SK-N-SH (cell line): ENCODE measurements at regions not wholly inside any gene's neighbourhood (a gene's known extent, or its start where the extent isn't known, plus 50 kb on each side); places are given as distances from the start of the nearest gene placed in this dataset.

Experiments used
- CTCF ChIA-PET: fragments of 300-600, 350-600 bp; formaldehyde crosslinking; extraction: SDS; loops from one replicate; lab custom pipeline; 2021; lab: Yijun Ruan, JAX
- POLR2A ChIA-PET: fragments of 350-600 bp; sonication (Branson Sonifier 250); formaldehyde crosslinking; extraction: SDS; loops from one replicate; lab custom pipeline; 2020; ENCODE audit warnings: antibody characterized with exemption, inconsistent platforms; lab: Yijun Ruan, JAX
- DNase-seq: peaks from one replicate; pipeline ENCODE4 v3.0.0; 2012
- H2AFZ ChIP-seq: fragments of 200-600 bp; sonication (generic); 2 replicates; pipeline ENCODE4 v1.8.1; 2016; ENCODE audit warnings: antibody characterized with exemption, mild to moderate bottlenecking, low read depth
- H3F3A ChIP-seq: fragments of 200-600 bp; sonication (generic); replicated peaks from 2 replicates; pipeline ENCODE3; 2016; ENCODE audit warnings: antibody characterized with exemption, mild to moderate bottlenecking; ENCODE audit not compliant: insufficient read depth
- H3K27ac ChIP-seq, 2 experiments: fragments of 200-500 bp in 1 of 2; fragments of 200-600 bp in 1 of 2; sonication (Bioruptor generic) in 1 of 2; sonication (generic), shearing (Covaris generic) in 1 of 2; 2 replicates each; pipeline versions ENCODE4 v1.5.1 to v1.6.1; 2014 to 2016; ENCODE audit warnings: low read depth in 2 of 2, inconsistent platforms in 1 of 2, low read length in 1 of 2, mild to moderate bottlenecking in 1 of 2, mixed read lengths in 1 of 2
- H3K27me3 ChIP-seq: fragments of 200-600 bp; sonication (generic), shearing (Covaris generic); 2 replicates; pipeline ENCODE4 v1.6.1; 2016; ENCODE audit warnings: mixed run types; ENCODE audit not compliant: insufficient read depth
- H3K36me3 ChIP-seq, 2 experiments: fragments of 200-500 bp in 1 of 2; fragments of 200-600 bp in 1 of 2; sonication (Bioruptor generic) in 1 of 2; sonication (generic) in 1 of 2; replicated peaks in 1 of 2; 2 replicates each; pipeline versions ENCODE3 to v1.5.1; 2014 to 2016; ENCODE audit warnings: low read length in 1 of 2, mild to moderate bottlenecking in 1 of 2; ENCODE audit not compliant: insufficient read depth in 2 of 2, control insufficient read depth in 1 of 2
- H3K4me1 ChIP-seq, 2 experiments: fragments of 200-500 bp in 1 of 2; fragments of 200-600 bp in 1 of 2; sonication (Bioruptor generic) in 1 of 2; sonication (generic), shearing (Covaris generic) in 1 of 2; 2 replicates each; pipeline versions ENCODE4 v1.5.1 to v1.6.1; 2014 to 2016; ENCODE audit warnings: low read depth in 1 of 2, low read length in 1 of 2, mixed run types in 1 of 2; ENCODE audit not compliant: insufficient read depth in 2 of 2, control insufficient read depth in 1 of 2
- H3K4me2 ChIP-seq: fragments of 200-600 bp; sonication (generic), shearing (Covaris generic); 2 replicates; pipeline ENCODE4 v1.6.1; 2017; ENCODE audit warnings: mixed run types
- H3K4me3 ChIP-seq, 2 experiments: fragments of 200-500 bp in 1 of 2; fragments of 200-600 bp in 1 of 2; sonication (Bioruptor generic) in 1 of 2; sonication (generic), shearing (Covaris generic) in 1 of 2; 2 replicates each; pipeline versions ENCODE4 v1.5.1 to v1.8.1; 2014 to 2016; ENCODE audit warnings: low read depth in 2 of 2, inconsistent platforms in 1 of 2, low read length in 1 of 2, mild to moderate bottlenecking in 1 of 2, mixed read lengths in 1 of 2, moderate library complexity in 1 of 2
- H3K79me2 ChIP-seq: fragments of 200-600 bp; sonication (generic); 2 replicates; pipeline ENCODE4 v1.8.1; 2017; ENCODE audit warnings: mild to moderate bottlenecking; ENCODE audit not compliant: insufficient read depth
- H3K9ac ChIP-seq: fragments of 200-600 bp; sonication (generic); 2 replicates; pipeline ENCODE4 v1.6.1; 2017; ENCODE audit warnings: mixed run types
- H3K9me2 ChIP-seq: fragments of 200-600 bp; sonication (generic); 2 replicates; pipeline ENCODE4 v1.6.1; 2017; ENCODE audit warnings: mixed run types
- H3K9me3 ChIP-seq: fragments of 200-600 bp; sonication (generic); 2 replicates; pipeline ENCODE4 v1.6.1; 2017; ENCODE audit warnings: mixed run types, mild to moderate bottlenecking, moderate library complexity
- H4K20me1 ChIP-seq: fragments of 200-600 bp; sonication (generic); 2 replicates; pipeline ENCODE4 v1.6.1; 2017; ENCODE audit warnings: mild to moderate bottlenecking, mixed run types; ENCODE audit not compliant: insufficient read depth
- ELF1 ChIP-seq: IDR thresholded peaks from 2 replicates; pipeline ENCODE4 v1.4.0; 2012
- EP300 ChIP-seq, 2 experiments: IDR thresholded peaks; 2 replicates each; pipeline versions ENCODE4 v1.4.0 to v1.6.1; 2012; ENCODE audit warnings: borderline replicate concordance in 1 of 2, low read depth in 1 of 2, low read length in 1 of 2
- EZH2phosphoT487 ChIP-seq: fragments of 200-600 bp; sonication (generic); IDR thresholded peaks from 2 replicates; pipeline ENCODE4 v1.6.1; 2017; ENCODE audit warnings: low read depth, mixed run types, mild to moderate bottlenecking, antibody characterized with exemption, moderate library complexity, borderline replicate concordance
- FOSL2 ChIP-seq: IDR thresholded peaks from 2 replicates; pipeline ENCODE4 v1.4.0; 2012; ENCODE audit warnings: low read depth, mild to moderate bottlenecking, moderate library complexity, borderline replicate concordance
- FOXJ3 ChIP-seq: sonication (generic); formaldehyde crosslinking; IDR thresholded peaks from 2 replicates; pipeline ENCODE4 v1.5.1; 2020; ENCODE audit warnings: mild to moderate bottlenecking, missing genetic modification reagents
- FOXM1 ChIP-seq: IDR thresholded peaks from 2 replicates; pipeline ENCODE4 v1.4.0; 2012; ENCODE audit warnings: low read depth, mild to moderate bottlenecking
- GATA2 ChIP-seq: sonication (generic); formaldehyde crosslinking; IDR thresholded peaks from 2 replicates; pipeline ENCODE4 v1.5.0; 2020; ENCODE audit warnings: mild to moderate bottlenecking, missing genetic modification reagents
- JUND ChIP-seq: IDR thresholded peaks from 2 replicates; pipeline ENCODE4 v1.4.0; 2012
- MXI1 ChIP-seq: IDR thresholded peaks from 2 replicates; pipeline ENCODE4 v1.6.1; 2012; ENCODE audit warnings: mild to moderate bottlenecking, low read depth, low read length, improper control_type of control experiment
- NFIC ChIP-seq: IDR thresholded peaks from 2 replicates; pipeline ENCODE4 v1.4.0; 2012; ENCODE audit warnings: borderline replicate concordance
- NRF1 ChIP-seq: IDR thresholded peaks from 2 replicates; pipeline ENCODE4 v1.6.1; 2012; ENCODE audit warnings: low read depth, mild to moderate bottlenecking, low read length
- RAD21 ChIP-seq: IDR thresholded peaks from 2 replicates; pipeline ENCODE4 v1.6.1; 2012; ENCODE audit warnings: mild to moderate bottlenecking, low read length
- RFX5 ChIP-seq: IDR thresholded peaks from 2 replicates; pipeline ENCODE4 v1.6.1; 2012; ENCODE audit warnings: mild to moderate bottlenecking, improper control_type of control experiment, low read length
- SIN3A ChIP-seq: IDR thresholded peaks from 2 replicates; pipeline ENCODE4 v1.6.1; 2012; ENCODE audit warnings: low read depth, mild to moderate bottlenecking, low read length, moderate library complexity, borderline replicate concordance
- TAF1 ChIP-seq: IDR thresholded peaks from 2 replicates; pipeline ENCODE4 v1.6.1; 2012; ENCODE audit warnings: low read depth, mild to moderate bottlenecking, low read length, moderate library complexity, borderline replicate concordance
- TEAD4 ChIP-seq: IDR thresholded peaks from 2 replicates; pipeline ENCODE4 v1.4.0; 2012; ENCODE audit warnings: mild to moderate bottlenecking, borderline replicate concordance; ENCODE audit not compliant: insufficient read depth
- WGBS: methylation state at CpG from one replicate; pipeline ENCODE4 v1.1.6; 2017; ENCODE audit warnings: low lambda C conversion rate; 5-methylcytosine and 5-hydroxymethylcytosine counted together
- TF ChIP-seq, protein P1 (sequence below): fragments of 150-350 bp; IDR thresholded peaks from 2 replicates; pipeline ENCODE4 v1.6.1; 2017; ENCODE audit warnings: antibody characterized with exemption, low read length, low read depth, borderline replicate concordance
- TF ChIP-seq, protein P2 (sequence below): IDR thresholded peaks from 2 replicates; pipeline ENCODE4 v1.6.1; 2012; ENCODE audit warnings: mild to moderate bottlenecking, low read depth, low read length, moderate library complexity
- TF ChIP-seq, protein P3 (sequence below): IDR thresholded peaks from 2 replicates; pipeline ENCODE4 v1.4.0; 2012; ENCODE audit warnings: low read depth, borderline replicate concordance
- TF ChIP-seq, protein P4 (sequence below): IDR thresholded peaks from 2 replicates; pipeline ENCODE4 v1.4.0; 2012; ENCODE audit warnings: low read depth
- TF ChIP-seq, protein P5 (sequence below): fragments of 200-600 bp; sonication (generic); IDR thresholded peaks from 2 replicates; pipeline ENCODE4 v1.6.1; 2017; ENCODE audit warnings: antibody characterized with exemption, mild to moderate bottlenecking, moderate library complexity

DNA sequence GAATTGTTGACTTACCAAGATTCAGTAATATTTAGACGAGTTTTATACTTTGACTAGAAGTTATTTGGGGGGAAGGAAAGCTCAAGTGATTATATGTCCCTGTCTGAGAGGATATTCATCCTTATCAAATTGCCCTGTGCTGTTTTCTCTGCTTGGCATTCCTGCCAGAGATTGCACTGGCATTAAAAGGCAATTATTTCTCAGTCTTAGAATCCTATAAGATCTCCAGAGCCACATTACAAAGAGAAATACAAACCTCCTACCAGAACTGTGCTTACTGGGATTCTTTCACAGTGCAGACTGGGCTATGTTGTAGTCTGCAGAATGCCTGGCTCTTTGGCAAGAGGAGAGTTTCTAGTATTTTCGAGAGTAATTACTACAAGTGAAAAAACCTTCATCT, 342.4 kb downstream of the HGF start (continued):
- TF ChIP-seq, protein P1, sequence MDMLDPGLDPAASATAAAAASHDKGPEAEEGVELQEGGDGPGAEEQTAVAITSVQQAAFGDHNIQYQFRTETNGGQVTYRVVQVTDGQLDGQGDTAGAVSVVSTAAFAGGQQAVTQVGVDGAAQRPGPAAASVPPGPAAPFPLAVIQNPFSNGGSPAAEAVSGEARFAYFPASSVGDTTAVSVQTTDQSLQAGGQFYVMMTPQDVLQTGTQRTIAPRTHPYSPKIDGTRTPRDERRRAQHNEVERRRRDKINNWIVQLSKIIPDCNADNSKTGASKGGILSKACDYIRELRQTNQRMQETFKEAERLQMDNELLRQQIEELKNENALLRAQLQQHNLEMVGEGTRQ, result no peak
- no peak for TF ChIP-seq NFIC
- no peak for TF ChIP-seq TEAD4
- no peak for TF ChIP-seq SIN3A
- no peak for TF ChIP-seq ELF1
- TF ChIP-seq RFX5, result no peak
- TF ChIP-seq JUND, result no peak
- no peak for TF ChIP-seq FOXM1
- no peak for TF ChIP-seq EZH2phosphoT487
- no peak for TF ChIP-seq FOXJ3 (CRISPR knock-in tag)

DNA sequence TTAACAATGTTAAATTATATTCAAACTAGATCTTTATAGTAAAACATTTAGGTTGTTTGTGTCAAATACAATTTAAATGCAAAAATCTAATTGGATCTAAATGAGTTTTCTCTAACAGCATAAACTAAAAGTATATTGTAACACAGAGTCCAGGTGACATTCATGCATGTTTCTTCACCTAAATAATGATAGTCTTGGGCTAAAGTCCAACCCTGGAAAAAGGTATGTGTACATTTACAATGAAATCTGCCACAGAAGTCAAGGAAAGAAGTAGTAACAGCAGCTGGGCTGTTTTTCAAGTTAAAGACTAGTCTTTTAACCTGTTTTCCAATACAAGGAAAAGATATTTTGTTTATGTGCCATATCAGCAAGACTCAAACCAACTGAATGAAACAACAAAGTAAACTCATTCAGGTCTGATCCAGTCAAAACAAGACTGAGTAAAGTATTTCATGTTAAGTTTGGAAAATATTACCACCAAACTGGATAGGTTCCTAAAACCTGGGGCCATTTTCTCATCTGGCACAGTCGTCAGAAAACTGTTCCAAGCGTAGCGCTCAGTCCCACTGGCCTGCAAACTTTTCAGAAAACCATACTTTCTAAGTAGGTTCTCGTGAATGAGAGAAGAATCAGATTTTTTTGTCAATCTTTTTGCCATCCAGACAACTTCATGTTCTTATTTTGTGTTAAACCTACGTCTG, 349.2 kb downstream of the HGF start:
- Histone ChIP-seq H3K4me3 (no peak overlapping the region), H3K4me2 (no peak overlapping the region), H2AFZ (no peak overlapping the region), H3K27ac (no peak overlapping the region), H3K36me3 (no peaks in the 10 kb centered on the region), H3K79me2 (no peaks in the 10 kb centered on the region), H3K9me2 (no peaks in the 10 kb centered on the region), H3K4me1 (no peaks in the 10 kb centered on the region), H3F3A (no peaks in the 10 kb centered on the region), H3K27me3 (no peaks in the 10 kb centered on the region), H4K20me1 (no peaks in the 10 kb centered on the region), H3K9ac (no peak overlapping the region), H3K9me3 (no peaks in the 10 kb centered on the region)
- DNase-seq, result no peak
- TF ChIP-seq, protein P2, sequence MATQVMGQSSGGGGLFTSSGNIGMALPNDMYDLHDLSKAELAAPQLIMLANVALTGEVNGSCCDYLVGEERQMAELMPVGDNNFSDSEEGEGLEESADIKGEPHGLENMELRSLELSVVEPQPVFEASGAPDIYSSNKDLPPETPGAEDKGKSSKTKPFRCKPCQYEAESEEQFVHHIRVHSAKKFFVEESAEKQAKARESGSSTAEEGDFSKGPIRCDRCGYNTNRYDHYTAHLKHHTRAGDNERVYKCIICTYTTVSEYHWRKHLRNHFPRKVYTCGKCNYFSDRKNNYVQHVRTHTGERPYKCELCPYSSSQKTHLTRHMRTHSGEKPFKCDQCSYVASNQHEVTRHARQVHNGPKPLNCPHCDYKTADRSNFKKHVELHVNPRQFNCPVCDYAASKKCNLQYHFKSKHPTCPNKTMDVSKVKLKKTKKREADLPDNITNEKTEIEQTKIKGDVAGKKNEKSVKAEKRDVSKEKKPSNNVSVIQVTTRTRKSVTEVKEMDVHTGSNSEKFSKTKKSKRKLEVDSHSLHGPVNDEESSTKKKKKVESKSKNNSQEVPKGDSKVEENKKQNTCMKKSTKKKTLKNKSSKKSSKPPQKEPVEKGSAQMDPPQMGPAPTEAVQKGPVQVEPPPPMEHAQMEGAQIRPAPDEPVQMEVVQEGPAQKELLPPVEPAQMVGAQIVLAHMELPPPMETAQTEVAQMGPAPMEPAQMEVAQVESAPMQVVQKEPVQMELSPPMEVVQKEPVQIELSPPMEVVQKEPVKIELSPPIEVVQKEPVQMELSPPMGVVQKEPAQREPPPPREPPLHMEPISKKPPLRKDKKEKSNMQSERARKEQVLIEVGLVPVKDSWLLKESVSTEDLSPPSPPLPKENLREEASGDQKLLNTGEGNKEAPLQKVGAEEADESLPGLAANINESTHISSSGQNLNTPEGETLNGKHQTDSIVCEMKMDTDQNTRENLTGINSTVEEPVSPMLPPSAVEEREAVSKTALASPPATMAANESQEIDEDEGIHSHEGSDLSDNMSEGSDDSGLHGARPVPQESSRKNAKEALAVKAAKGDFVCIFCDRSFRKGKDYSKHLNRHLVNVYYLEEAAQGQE, result no peak
- TF ChIP-seq FOXJ3 (CRISPR knock-in tag), result no peak
- TF ChIP-seq MXI1, result no peak
- no peak for TF ChIP-seq NRF1
- no peak for TF ChIP-seq GATA2 (CRISPR knock-in tag)
- TF ChIP-seq RAD21, result no peak
- TF ChIP-seq TEAD4, result no peak
- TF ChIP-seq FOSL2, result no peak
- TF ChIP-seq, protein P3, sequence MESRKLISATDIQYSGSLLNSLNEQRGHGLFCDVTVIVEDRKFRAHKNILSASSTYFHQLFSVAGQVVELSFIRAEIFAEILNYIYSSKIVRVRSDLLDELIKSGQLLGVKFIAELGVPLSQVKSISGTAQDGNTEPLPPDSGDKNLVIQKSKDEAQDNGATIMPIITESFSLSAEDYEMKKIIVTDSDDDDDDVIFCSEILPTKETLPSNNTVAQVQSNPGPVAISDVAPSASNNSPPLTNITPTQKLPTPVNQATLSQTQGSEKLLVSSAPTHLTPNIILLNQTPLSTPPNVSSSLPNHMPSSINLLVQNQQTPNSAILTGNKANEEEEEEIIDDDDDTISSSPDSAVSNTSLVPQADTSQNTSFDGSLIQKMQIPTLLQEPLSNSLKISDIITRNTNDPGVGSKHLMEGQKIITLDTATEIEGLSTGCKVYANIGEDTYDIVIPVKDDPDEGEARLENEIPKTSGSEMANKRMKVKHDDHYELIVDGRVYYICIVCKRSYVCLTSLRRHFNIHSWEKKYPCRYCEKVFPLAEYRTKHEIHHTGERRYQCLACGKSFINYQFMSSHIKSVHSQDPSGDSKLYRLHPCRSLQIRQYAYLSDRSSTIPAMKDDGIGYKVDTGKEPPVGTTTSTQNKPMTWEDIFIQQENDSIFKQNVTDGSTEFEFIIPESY, result no peak
- TF ChIP-seq TAF1, result no peak
- TF ChIP-seq, protein P4, sequence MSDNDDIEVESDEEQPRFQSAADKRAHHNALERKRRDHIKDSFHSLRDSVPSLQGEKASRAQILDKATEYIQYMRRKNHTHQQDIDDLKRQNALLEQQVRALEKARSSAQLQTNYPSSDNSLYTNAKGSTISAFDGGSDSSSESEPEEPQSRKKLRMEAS, result no peak
- TF ChIP-seq EP300 (IDR thresholded peaks at IDR 0.05; ENCODE audit: borderline replicate concordance in 1 of 2, low read depth in 1 of 2, low read length in 1 of 2), result no peak
- TF ChIP-seq SIN3A, result no peak
- TF ChIP-seq NFIC, result no peak
- TF ChIP-seq ELF1, result no peak
- TF ChIP-seq, protein P5, sequence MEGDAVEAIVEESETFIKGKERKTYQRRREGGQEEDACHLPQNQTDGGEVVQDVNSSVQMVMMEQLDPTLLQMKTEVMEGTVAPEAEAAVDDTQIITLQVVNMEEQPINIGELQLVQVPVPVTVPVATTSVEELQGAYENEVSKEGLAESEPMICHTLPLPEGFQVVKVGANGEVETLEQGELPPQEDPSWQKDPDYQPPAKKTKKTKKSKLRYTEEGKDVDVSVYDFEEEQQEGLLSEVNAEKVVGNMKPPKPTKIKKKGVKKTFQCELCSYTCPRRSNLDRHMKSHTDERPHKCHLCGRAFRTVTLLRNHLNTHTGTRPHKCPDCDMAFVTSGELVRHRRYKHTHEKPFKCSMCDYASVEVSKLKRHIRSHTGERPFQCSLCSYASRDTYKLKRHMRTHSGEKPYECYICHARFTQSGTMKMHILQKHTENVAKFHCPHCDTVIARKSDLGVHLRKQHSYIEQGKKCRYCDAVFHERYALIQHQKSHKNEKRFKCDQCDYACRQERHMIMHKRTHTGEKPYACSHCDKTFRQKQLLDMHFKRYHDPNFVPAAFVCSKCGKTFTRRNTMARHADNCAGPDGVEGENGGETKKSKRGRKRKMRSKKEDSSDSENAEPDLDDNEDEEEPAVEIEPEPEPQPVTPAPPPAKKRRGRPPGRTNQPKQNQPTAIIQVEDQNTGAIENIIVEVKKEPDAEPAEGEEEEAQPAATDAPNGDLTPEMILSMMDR, result no peak
- POLR2A ChIA-PET, result no interaction called here
- CTCF ChIA-PET, result interaction anchor here (0.6 to 1.1 kb wide), 2 partner anchors 23 to 41 kb away, joined by 3 read pairs; no protein-coding TSS in a partner anchor
- WGBS, result 88% methylated on average over 5 of the region's 5 CpGs
